ENCODE measurements at regions not wholly inside any gene's neighbourhood (a gene's known extent, or its start where the extent isn't known, plus 50 kb on each side); places are given as distances from the start of the nearest gene placed in this dataset.

DNA sequence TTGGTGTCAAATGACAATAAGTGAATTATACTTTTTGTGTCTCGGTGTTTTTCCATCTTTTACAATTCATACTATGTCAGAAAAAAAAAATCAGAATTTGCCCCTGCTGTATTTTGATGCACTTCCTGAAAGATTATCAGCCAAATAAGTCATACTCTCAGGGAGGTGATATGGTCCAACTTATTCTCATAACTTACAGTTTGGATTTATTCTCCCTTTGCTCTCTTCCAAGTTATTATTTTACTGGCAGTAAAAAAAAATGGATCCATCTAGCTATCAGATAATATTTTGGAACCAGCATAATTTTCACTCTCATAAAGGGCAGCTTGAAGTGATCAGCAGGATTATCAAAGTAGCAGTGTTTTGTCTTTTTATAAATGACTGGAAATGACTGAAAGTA, 337.1 kb downstream of the BMPER start:
- no peaks in the 10 kb centered on the region for H3K9me3 Mint-ChIP-seq (ENCODE audit: unreplicated experiment)
- H3K27ac Mint-ChIP-seq (ENCODE audit: unreplicated experiment): no peak overlapping the region
- TF ChIP-seq, protein P1, sequence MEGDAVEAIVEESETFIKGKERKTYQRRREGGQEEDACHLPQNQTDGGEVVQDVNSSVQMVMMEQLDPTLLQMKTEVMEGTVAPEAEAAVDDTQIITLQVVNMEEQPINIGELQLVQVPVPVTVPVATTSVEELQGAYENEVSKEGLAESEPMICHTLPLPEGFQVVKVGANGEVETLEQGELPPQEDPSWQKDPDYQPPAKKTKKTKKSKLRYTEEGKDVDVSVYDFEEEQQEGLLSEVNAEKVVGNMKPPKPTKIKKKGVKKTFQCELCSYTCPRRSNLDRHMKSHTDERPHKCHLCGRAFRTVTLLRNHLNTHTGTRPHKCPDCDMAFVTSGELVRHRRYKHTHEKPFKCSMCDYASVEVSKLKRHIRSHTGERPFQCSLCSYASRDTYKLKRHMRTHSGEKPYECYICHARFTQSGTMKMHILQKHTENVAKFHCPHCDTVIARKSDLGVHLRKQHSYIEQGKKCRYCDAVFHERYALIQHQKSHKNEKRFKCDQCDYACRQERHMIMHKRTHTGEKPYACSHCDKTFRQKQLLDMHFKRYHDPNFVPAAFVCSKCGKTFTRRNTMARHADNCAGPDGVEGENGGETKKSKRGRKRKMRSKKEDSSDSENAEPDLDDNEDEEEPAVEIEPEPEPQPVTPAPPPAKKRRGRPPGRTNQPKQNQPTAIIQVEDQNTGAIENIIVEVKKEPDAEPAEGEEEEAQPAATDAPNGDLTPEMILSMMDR (IDR thresholded peaks at IDR 0.05): no peak
- H3K4me3 Mint-ChIP-seq (ENCODE audit: unreplicated experiment): no peak overlapping the region
- no peak for DNase-seq (ENCODE audit: extremely low spot score, unreplicated experiment)
- no peaks in the 10 kb centered on the region for H3K4me1 Mint-ChIP-seq (ENCODE audit: unreplicated experiment)
- H3K36me3 Mint-ChIP-seq (ENCODE audit: unreplicated experiment): no peaks in the 10 kb centered on the region
- H3K27me3 Mint-ChIP-seq (ENCODE audit: unreplicated experiment): peaks cover 3% of the 10 kb centered on the region

DNA sequence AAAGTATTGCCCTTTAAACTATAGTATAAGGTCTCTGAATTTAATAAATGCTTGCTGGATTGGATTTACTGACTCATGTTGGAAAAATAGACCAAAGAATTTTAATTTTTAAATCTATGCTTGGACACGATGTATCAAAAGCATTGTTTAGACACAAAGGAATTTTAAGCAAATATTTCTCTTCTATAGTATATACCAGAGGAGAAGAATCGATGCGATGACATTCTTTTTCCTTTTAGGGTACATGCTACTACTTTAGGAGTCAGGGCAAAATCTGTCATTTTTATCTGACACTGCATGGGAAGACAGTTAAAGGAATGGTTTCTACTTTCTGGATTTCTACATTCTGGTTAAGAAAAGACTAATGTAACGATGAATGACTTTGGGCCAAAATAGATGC, 339.9 kb downstream of the BMPER start:
- Mint-ChIP-seq H3K27ac (ENCODE audit: unreplicated experiment) (no peak overlapping the region), H3K36me3 (ENCODE audit: unreplicated experiment) (no peaks in the 10 kb centered on the region), H3K4me1 (ENCODE audit: unreplicated experiment) (no peaks in the 10 kb centered on the region), H3K9me3 (ENCODE audit: unreplicated experiment) (no peaks in the 10 kb centered on the region), H3K4me3 (ENCODE audit: unreplicated experiment) (no peak overlapping the region), H3K27me3 (ENCODE audit: unreplicated experiment) (peaks cover 8% of the 10 kb centered on the region)
- TF ChIP-seq, protein P1 (IDR thresholded peaks at IDR 0.05): no peak
- no peak for DNase-seq (ENCODE audit: extremely low spot score, unreplicated experiment)

DNA sequence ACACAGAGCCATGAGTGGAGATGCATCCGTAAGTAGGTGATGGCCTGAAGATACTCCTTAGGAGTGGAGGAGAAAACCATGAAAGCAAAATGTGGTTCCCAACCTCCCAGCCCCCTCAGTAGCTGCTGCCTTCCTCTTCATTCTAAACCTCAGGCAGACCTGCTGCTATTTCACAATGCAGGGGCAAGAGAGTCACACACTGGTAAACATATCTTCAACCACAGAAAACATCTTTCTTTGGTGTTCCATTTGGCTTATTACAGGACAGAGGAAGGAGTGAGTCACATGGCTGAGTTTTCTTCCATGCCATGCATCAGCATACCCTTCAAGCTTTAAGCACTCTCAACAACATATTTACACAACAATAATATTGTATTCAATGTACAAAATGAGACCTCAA, 342.1 kb downstream of the BMPER start:
- Mint-ChIP-seq H3K4me1 (ENCODE audit: unreplicated experiment) (no peaks in the 10 kb centered on the region), H3K4me3 (ENCODE audit: unreplicated experiment) (no peak overlapping the region), H3K9me3 (ENCODE audit: unreplicated experiment) (no peaks in the 10 kb centered on the region), H3K27me3 (ENCODE audit: unreplicated experiment) (peaks cover 8% of the 10 kb centered on the region), H3K27ac (ENCODE audit: unreplicated experiment) (no peak overlapping the region), H3K36me3 (ENCODE audit: unreplicated experiment) (no peaks in the 10 kb centered on the region)
- TF ChIP-seq, protein P1 (IDR thresholded peaks at IDR 0.05): no peak
- no peak for DNase-seq (ENCODE audit: extremely low spot score, unreplicated experiment)

GRCh38 chr7:34249192-34249591, 343.9 kb downstream of the BMPER start:
- Mint-ChIP-seq H3K27ac (ENCODE audit: unreplicated experiment) (no peak overlapping the region), H3K27me3 (ENCODE audit: unreplicated experiment) (peaks cover 8% of the 10 kb centered on the region), H3K4me1 (ENCODE audit: unreplicated experiment) (no peaks in the 10 kb centered on the region), H3K4me3 (ENCODE audit: unreplicated experiment) (no peak overlapping the region), H3K9me3 (ENCODE audit: unreplicated experiment) (no peaks in the 10 kb centered on the region), H3K36me3 (ENCODE audit: unreplicated experiment) (no peaks in the 10 kb centered on the region)
- TF ChIP-seq, protein P1 (IDR thresholded peaks at IDR 0.05): no peak
- DNase-seq (ENCODE audit: extremely low spot score, unreplicated experiment): no peak

- no peaks in the 10 kb centered on the region for H3K9me3 Mint-ChIP-seq (ENCODE audit: unreplicated experiment)
- H3K4me1 Mint-ChIP-seq (ENCODE audit: unreplicated experiment): peaks cover 6% of the 10 kb centered on the region
- peaks cover 6% of the 10 kb centered on the region for H3K27me3 Mint-ChIP-seq (ENCODE audit: unreplicated experiment)
- no peak overlapping the region for H3K4me3 Mint-ChIP-seq (ENCODE audit: unreplicated experiment)
- no peaks in the 10 kb centered on the region for H3K36me3 Mint-ChIP-seq (ENCODE audit: unreplicated experiment)
- H3K27ac Mint-ChIP-seq (ENCODE audit: unreplicated experiment): no peak overlapping the region
- TF ChIP-seq, protein P1 (IDR thresholded peaks at IDR 0.05): no peak
- DNase-seq (ENCODE audit: extremely low spot score, unreplicated experiment): no peak
Measured at GRCh38 chr7:34260279-34260678, 354.9 kb downstream of the BMPER start.
